ENCODE measurements at regions not wholly inside any gene's neighbourhood (a gene's known extent, or its start where the extent isn't known, plus 50 kb on each side); places are given as distances from the start of the nearest gene placed in this dataset.

- DNase-seq = no peak
Observed at GRCh38 chr15:35736150-35736549, 190.2 kb upstream of the DPH6 start.

GRCh38 chr15:35737441-35737840, 191.5 kb upstream of the DPH6 start:
- no peak for DNase-seq

- DNase-seq = no peak
Observed at GRCh38 chr15:35738370-35738769, 192.4 kb upstream of the DPH6 start.

GRCh38 chr15:35740761-35741160, 194.8 kb upstream of the DPH6 start:
- no peak for DNase-seq

- no peak for DNase-seq
Observed at GRCh38 chr15:35741395-35741794, 195.4 kb upstream of the DPH6 start.

- no peak for DNase-seq
Observed at GRCh38 chr15:35741881-35742280, 195.9 kb upstream of the DPH6 start.

GRCh38 chr15:35743321-35743720, 197.4 kb upstream of the DPH6 start:
- DNase-seq = no peak

- no peak for DNase-seq
Observed at GRCh38 chr15:35746121-35746520, 200.2 kb upstream of the DPH6 start.

- no peak for DNase-seq
Observed at GRCh38 chr15:35748105-35748504, 202.1 kb upstream of the DPH6 start.

GRCh38 chr15:35750051-35750450, 204.1 kb upstream of the DPH6 start:
- no peak for DNase-seq

- peak; percentile 26 for DNase-seq
Observed at GRCh38 chr15:35751413-35752133, 205.6 kb upstream of the DPH6 start.

- no peak for DNase-seq
Observed at GRCh38 chr15:35752134-35752466, 206.1 kb upstream of the DPH6 start.

- DNase-seq = no peak
Observed at GRCh38 chr15:35753486-35753885, 207.5 kb upstream of the DPH6 start.

- DNase-seq = no peak
Observed at GRCh38 chr15:35755237-35755802, 209.4 kb upstream of the DPH6 start.

- no peak for DNase-seq
Observed at GRCh38 chr15:35756623-35757022, 210.7 kb upstream of the DPH6 start.

GRCh38 chr15:35757361-35757760, 211.4 kb upstream of the DPH6 start:
- no peak for DNase-seq

- DNase-seq = no peak
Observed at GRCh38 chr15:35757765-35758164, 211.8 kb upstream of the DPH6 start.

- no peak for DNase-seq
Observed at GRCh38 chr15:35764661-35765519, 218.9 kb upstream of the DPH6 start.

GRCh38 chr15:35768949-35769348, 223.0 kb upstream of the DPH6 start:
- no peak for DNase-seq

- DNase-seq = no peak
Observed at GRCh38 chr15:35769656-35770055, 223.7 kb upstream of the DPH6 start.

- no peak for DNase-seq
Observed at GRCh38 chr15:35771746-35772442, 225.9 kb upstream of the DPH6 start.

GRCh38 chr15:35774653-35775052, 228.7 kb upstream of the DPH6 start:
- DNase-seq = no peak

GRCh38 chr15:35775471-35775870, 229.5 kb upstream of the DPH6 start:
- DNase-seq = no peak
